ENCODE measurements at regions not wholly inside any gene's neighbourhood (a gene's known extent, or its start where the extent isn't known, plus 50 kb on each side); places are given as distances from the start of the nearest gene placed in this dataset.

- no peak for TF ChIP-seq CTCF (IDR thresholded peaks at IDR 0.05)
- TF ChIP-seq POLR2A (IDR thresholded peaks at IDR 0.05), result no peak
Observed at GRCh38 chr4:81685104-81685503, 213.4 kb upstream of the RASGEF1B start.
